ENCODE measurements at regions not wholly inside any gene's neighbourhood (a gene's known extent, or its start where the extent isn't known, plus 50 kb on each side); places are given as distances from the start of the nearest gene placed in this dataset.
"Not testable (repeated sequence)": the region's sequence is repeated elsewhere in the genome, so short reads cannot be mapped to it uniquely, and the experiment has no call there.

GRCh38 chr1:22208973-22209378, 66.1 kb upstream of the WNT4 start:
- H3K4me1 Mint-ChIP-seq = peaks cover 33% of the 10 kb centered on the region
- TF ChIP-seq CTCF (IDR thresholded peaks at IDR 0.05) = no peak
- peaks cover 87% of the 10 kb centered on the region for H3K27me3 Mint-ChIP-seq (ENCODE audit: low read depth, poor library complexity)
- no peak for DNase-seq
- no peak overlapping the region for H3K4me3 Mint-ChIP-seq
- H3K9me3 Mint-ChIP-seq = no peaks in the 10 kb centered on the region
- no peaks in the 10 kb centered on the region for H3K36me3 Mint-ChIP-seq (ENCODE audit: low read depth)
- no peak overlapping the region for H3K27ac Mint-ChIP-seq

- no peak overlapping the region for H3K27ac Mint-ChIP-seq
- peaks cover 84% of the 10 kb centered on the region for H3K27me3 Mint-ChIP-seq (ENCODE audit: low read depth, poor library complexity)
- DNase-seq = no peak
- no peaks in the 10 kb centered on the region for H3K36me3 Mint-ChIP-seq (ENCODE audit: low read depth)
- H3K4me1 Mint-ChIP-seq = peaks cover 33% of the 10 kb centered on the region
- no peaks in the 10 kb centered on the region for H3K9me3 Mint-ChIP-seq
- TF ChIP-seq CTCF (IDR thresholded peaks at IDR 0.05) = no peak
- H3K4me3 Mint-ChIP-seq = peak overlapping the region; percentile 9
These were observed 67.3 kb upstream of the WNT4 start for GRCh38 chr1:22210176-22210575.

- no peak for TF ChIP-seq CTCF (IDR thresholded peaks at IDR 0.05)
- no peaks in the 10 kb centered on the region for H3K36me3 Mint-ChIP-seq (ENCODE audit: low read depth)
- no peak overlapping the region for H3K27ac Mint-ChIP-seq
- DNase-seq = no peak
- H3K4me1 Mint-ChIP-seq = peaks cover 33% of the 10 kb centered on the region
- peaks cover 86% of the 10 kb centered on the region for H3K27me3 Mint-ChIP-seq (ENCODE audit: low read depth, poor library complexity)
- H3K9me3 Mint-ChIP-seq = no peaks in the 10 kb centered on the region
- peak overlapping the region; percentile 9 for H3K4me3 Mint-ChIP-seq
These were observed 67.7 kb upstream of the WNT4 start for GRCh38 chr1:22210636-22211035.

DNA sequence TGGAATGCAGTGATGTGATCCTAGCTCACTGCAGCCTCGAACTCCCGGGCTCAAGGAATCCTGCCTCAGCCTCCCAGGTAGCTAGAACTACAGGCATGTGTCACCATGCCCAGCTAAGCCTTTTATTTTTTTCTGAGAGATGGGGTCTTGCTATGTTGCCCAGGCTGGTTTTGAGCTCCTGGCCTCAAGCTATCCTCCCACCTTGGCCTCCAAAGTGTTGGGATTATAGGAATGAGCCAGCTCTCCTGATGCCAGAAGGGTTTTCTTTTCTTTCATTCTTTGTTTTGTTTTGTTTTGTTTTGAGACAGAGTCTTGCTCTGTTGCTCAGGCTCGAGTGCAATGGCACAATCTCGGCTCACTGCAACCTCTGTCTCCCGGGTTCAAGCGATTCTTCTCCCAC, 68.6 kb upstream of the WNT4 start:
- H3K36me3 Mint-ChIP-seq (ENCODE audit: low read depth); H3K27ac Mint-ChIP-seq; H3K4me3 Mint-ChIP-seq; H3K9me3 Mint-ChIP-seq; DNase-seq: not testable (repeated sequence)
- H3K4me1 Mint-ChIP-seq = peaks cover 37% of the 10 kb centered on the region
- H3K27me3 Mint-ChIP-seq (ENCODE audit: low read depth, poor library complexity) = peaks cover 91% of the 10 kb centered on the region

- DNase-seq = no peak
- Mint-ChIP-seq H3K4me3 (no peak overlapping the region), H3K36me3 (ENCODE audit: low read depth) (no peaks in the 10 kb centered on the region), H3K4me1 (peaks cover 31% of the 10 kb centered on the region), H3K27me3 (ENCODE audit: low read depth, poor library complexity) (peaks cover 79% of the 10 kb centered on the region), H3K9me3 (no peaks in the 10 kb centered on the region), H3K27ac (no peak overlapping the region)
- TF ChIP-seq CTCF (IDR thresholded peaks at IDR 0.05) = no peak
These were observed 69.7 kb upstream of the WNT4 start for GRCh38 chr1:22212400-22213233.

- DNase-seq = peak; percentile 33
- no peak overlapping the region for H3K27ac Mint-ChIP-seq
- H3K4me3 Mint-ChIP-seq = no peak overlapping the region
- no peaks in the 10 kb centered on the region for H3K36me3 Mint-ChIP-seq (ENCODE audit: low read depth)
- peaks cover 24% of the 10 kb centered on the region for H3K4me1 Mint-ChIP-seq
- no peak for TF ChIP-seq CTCF (IDR thresholded peaks at IDR 0.05)
- peaks cover 9% of the 10 kb centered on the region for H3K9me3 Mint-ChIP-seq
- peaks cover 72% of the 10 kb centered on the region for H3K27me3 Mint-ChIP-seq (ENCODE audit: low read depth, poor library complexity)
These were observed 73.5 kb upstream of the WNT4 start for GRCh38 chr1:22216210-22216883.

Data from nephron progenitor cell (in vitro differentiated cells).